Panc1 (cell line): ENCODE measurements at regions not wholly inside any gene's neighbourhood (a gene's known extent, or its start where the extent isn't known, plus 50 kb on each side); places are given as distances from the start of the nearest gene placed in this dataset.

Experiments used
- ATAC-seq: fragments of 200-7000 bp; cut with Tn5 transposase; 2 replicates; pipeline ENCODE4 v1.9.1; 2020; ENCODE audit warnings: mild to moderate bottlenecking, moderate library complexity
- BruUV-seq: library from RNA; stranded (reverse); fragments of 400-500 nt; replicated peaks from 2 replicates; lab custom pipeline; 2021; lab: Mats Ljungman, UMichigan
- CTCF ChIA-PET: fragments of 300-600 bp; sonication (Branson Sonifier 250); formaldehyde crosslinking; loops from one replicate; lab custom pipeline; 2022; ENCODE audit warnings: antibody characterized with exemption; lab: Charles Lee
- POLR2A ChIA-PET: fragments of 300-600 bp; sonication (Branson Sonifier 250); formaldehyde crosslinking; loops from one replicate; lab custom pipeline; 2022; ENCODE audit warnings: antibody characterized with exemption; lab: Charles Lee
- DNase-seq: peaks from one replicate; pipeline ENCODE4 v3.0.0-alpha.2; 2010; ENCODE audit warnings: low read depth, low spot score
- H3K27ac ChIP-seq: 2 replicates; pipeline ENCODE4 v1.5.1; 2011; ENCODE audit warnings: mild to moderate bottlenecking, low read length, inconsistent platforms
- H3K27me3 ChIP-seq: fragments of 200-500 bp; sonication (Bioruptor generic); 2 replicates; pipeline ENCODE4 v1.6.0; 2014; ENCODE audit warnings: low read length, inconsistent platforms; ENCODE audit not compliant: control insufficient read depth, insufficient read depth
- H3K36me3 ChIP-seq: fragments of 200-500 bp; sonication (Bioruptor generic); 2 replicates; pipeline ENCODE4 v1.5.1; 2014; ENCODE audit warnings: inconsistent platforms, mild to moderate bottlenecking, low read length, moderate library complexity; ENCODE audit not compliant: control insufficient read depth, insufficient read depth
- H3K4me1 ChIP-seq: 2 replicates; pipeline ENCODE4 v1.5.1; 2011; ENCODE audit warnings: inconsistent platforms, mild to moderate bottlenecking, low read length, moderate library complexity; ENCODE audit not compliant: control insufficient read depth, insufficient read depth
- H3K4me3 ChIP-seq, 2 experiments: 2 replicates each; pipeline ENCODE4 v1.5.1; 2011 to 2012; ENCODE audit warnings: low read depth in 2 of 2, low read length in 2 of 2, mild to moderate bottlenecking in 2 of 2, inconsistent platforms in 1 of 2, moderate library complexity in 1 of 2
- H3K9me3 ChIP-seq: fragments of 200-500 bp; sonication (Bioruptor generic); 2 replicates; pipeline ENCODE4 v1.5.1; 2014; ENCODE audit warnings: low read depth, mild to moderate bottlenecking, inconsistent platforms, low read length, moderate library complexity; ENCODE audit not compliant: control insufficient read depth, insufficient read depth
- CTCF ChIP-seq: fragments of 450-650 bp; IDR thresholded peaks from 2 replicates; pipeline ENCODE4 v1.5.1; 2017; ENCODE audit warnings: mild to moderate bottlenecking
- POLR2AphosphoS5 ChIP-seq: IDR thresholded peaks from 2 replicates; pipeline ENCODE4 v1.6.1; 2012; ENCODE audit warnings: mild to moderate bottlenecking, low read depth, low read length, moderate library complexity
- REST ChIP-seq, 2 experiments: IDR thresholded peaks; 2 replicates each; pipeline ENCODE4 v1.6.1; 2011 to 2012; ENCODE audit warnings: low read depth in 2 of 2, control low read depth in 1 of 2, low read length in 1 of 2, mild to moderate bottlenecking in 1 of 2, moderate library complexity in 1 of 2; ENCODE audit not compliant: insufficient read depth in 1 of 2
- SIN3A ChIP-seq: IDR thresholded peaks from 2 replicates; pipeline ENCODE4 v1.6.1; 2012; ENCODE audit warnings: low read depth, mild to moderate bottlenecking, low read length, moderate library complexity, borderline replicate concordance; ENCODE audit not compliant: insufficient read depth
- TCF7L2 ChIP-seq: IDR thresholded peaks from 2 replicates; pipeline ENCODE4 v1.6.1; 2011; ENCODE audit warnings: mild to moderate bottlenecking, low read depth, low read length, inconsistent platforms
- in situ Hi-C: cut with HindIII; loops from 2 replicates; pipeline ENCODE4 v1.10.0; 2016; ENCODE audit warnings: low sequenced_read_pairs, low pct_unique_long_range_greater_than_20kb
- intact Hi-C: fragments of 100-400 bp; cut with micrococcal nuclease; formaldehyde crosslinking; loops from one replicate; pipeline ENCODE4 v1.10.0; 2022; ENCODE audit not compliant: unreplicated experiment

- DNase-seq (no peak), ATAC-seq (no peak)
- Histone ChIP-seq H3K36me3 (no peaks in the 10 kb centered on the region), H3K27ac (no peak overlapping the region), H3K9me3 (no peaks in the 10 kb centered on the region), H3K4me3 (no peak overlapping the region), H3K4me1 (no peaks in the 10 kb centered on the region), H3K27me3 (no peaks in the 10 kb centered on the region)
- POLR2A ChIA-PET: no interaction called here
- in situ Hi-C loops: no loop called here
- no TSS peak for BruUV-seq
- TF ChIP-seq SIN3A (no peak), TCF7L2 (no peak), REST (IDR thresholded peaks at IDR 0.05; ENCODE audit: insufficient read depth in 1 of 2, low read depth in 2 of 2, low read length in 1 of 2) (no peak), POLR2AphosphoS5 (no peak), CTCF (no peak)
- intact Hi-C loops: no loop called here
- CTCF ChIA-PET: no interaction called here
These were observed 866.5 kb upstream of the PRKX start for GRCh38 chrX:4579999-4580398.

DNA sequence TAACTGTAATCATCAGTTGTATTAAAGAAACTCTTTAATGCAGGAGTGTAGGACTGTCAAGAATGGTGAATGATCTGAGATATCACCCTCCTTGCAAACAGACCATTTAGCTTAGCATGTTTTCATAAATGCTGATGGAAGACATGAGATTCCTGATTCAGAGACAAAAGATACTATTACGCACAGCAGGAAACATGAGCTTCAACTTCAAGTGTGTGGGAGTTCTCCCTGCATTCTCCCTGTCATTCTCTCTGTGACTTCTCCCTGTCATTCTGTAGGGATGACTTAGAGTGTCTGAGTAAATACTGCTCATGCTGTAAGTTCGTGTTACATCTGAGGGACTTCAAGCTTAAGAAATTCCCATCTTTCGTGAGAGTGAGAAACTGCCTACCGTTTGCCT lies 866.0 kb upstream of the PRKX start:
- POLR2A ChIA-PET: no interaction called here
- intact Hi-C loops (no loop called here), in situ Hi-C loops (no loop called here)
- no peaks in the 10 kb centered on the region for H3K9me3 ChIP-seq
- CTCF ChIA-PET: no interaction called here
- TF ChIP-seq REST (IDR thresholded peaks at IDR 0.05; ENCODE audit: insufficient read depth in 1 of 2, low read depth in 2 of 2, low read length in 1 of 2) (no peak), CTCF (no peak), TCF7L2 (no peak), SIN3A (no peak), POLR2AphosphoS5 (no peak)
- no TSS peak for BruUV-seq
- no peak overlapping the region for H3K27ac ChIP-seq
- DNase-seq (no peak), ATAC-seq (no peak)
- no peak overlapping the region for H3K4me3 ChIP-seq
- H3K4me1 ChIP-seq: no peaks in the 10 kb centered on the region
- no peaks in the 10 kb centered on the region for H3K36me3 ChIP-seq
- H3K27me3 ChIP-seq: no peaks in the 10 kb centered on the region
